Thyroid gland (tissue), 4 donors: ENCODE measurements at regions not wholly inside any gene's neighbourhood (a gene's known extent, or its start where the extent isn't known, plus 50 kb on each side); places are given as distances from the start of the nearest gene placed in this dataset.

Experiments used
- POLR2A ChIP-seq, 2 donors: fragments of 450-650 bp; IDR thresholded peaks; one replicate each; pipeline ENCODE4 v1.6.1; 2017; ENCODE audit warnings: antibody characterized with exemption in 2 of 2, mild to moderate bottlenecking in 2 of 2, moderate library complexity in 1 of 2
- TF ChIP-seq, protein P1 (sequence below), 6 experiments: fragments of 200-600 bp in 3 of 6; fragments of 450-650 bp in 3 of 6; sonication (generic) in 3 of 6; IDR thresholded peaks; one replicate each; pipeline ENCODE4 v1.5.1; 2016 to 2019; ENCODE audit warnings: antibody characterized with exemption in 6 of 6, mild to moderate bottlenecking in 2 of 6, inconsistent platforms in 1 of 6, moderate library complexity in 1 of 6

DNA sequence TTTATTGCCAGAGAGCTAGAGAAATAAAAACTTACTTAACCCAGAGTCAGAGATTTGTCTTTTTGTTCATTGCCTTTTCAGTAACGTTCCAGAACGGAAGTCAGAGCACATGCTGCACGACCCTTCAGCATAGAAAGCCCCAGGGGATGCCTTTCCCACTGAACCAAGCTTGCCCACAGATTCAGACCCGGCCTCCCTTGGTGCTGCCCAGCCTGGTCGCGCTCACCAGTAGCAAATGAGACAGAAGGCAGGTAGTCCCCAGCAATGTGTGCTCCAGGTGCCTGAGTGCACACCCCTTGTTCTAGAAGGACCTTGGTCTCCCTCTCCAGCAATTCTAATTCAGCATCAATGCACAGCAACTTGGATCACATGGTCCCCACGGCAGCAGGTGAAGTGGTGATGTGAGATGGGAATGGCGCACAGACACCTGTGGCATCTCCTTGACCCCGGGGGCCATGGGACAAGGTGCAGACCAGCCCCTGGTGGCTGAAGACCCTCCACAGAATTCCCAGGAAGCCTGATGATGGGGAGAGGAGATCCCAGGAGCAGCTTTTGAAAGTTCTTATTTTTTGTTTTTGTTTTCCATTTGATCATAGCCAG is 91.8 kb upstream of the IQSEC1 start:
- no peak for TF ChIP-seq POLR2A (IDR thresholded peaks at IDR 0.05)
- TF ChIP-seq, protein P1, sequence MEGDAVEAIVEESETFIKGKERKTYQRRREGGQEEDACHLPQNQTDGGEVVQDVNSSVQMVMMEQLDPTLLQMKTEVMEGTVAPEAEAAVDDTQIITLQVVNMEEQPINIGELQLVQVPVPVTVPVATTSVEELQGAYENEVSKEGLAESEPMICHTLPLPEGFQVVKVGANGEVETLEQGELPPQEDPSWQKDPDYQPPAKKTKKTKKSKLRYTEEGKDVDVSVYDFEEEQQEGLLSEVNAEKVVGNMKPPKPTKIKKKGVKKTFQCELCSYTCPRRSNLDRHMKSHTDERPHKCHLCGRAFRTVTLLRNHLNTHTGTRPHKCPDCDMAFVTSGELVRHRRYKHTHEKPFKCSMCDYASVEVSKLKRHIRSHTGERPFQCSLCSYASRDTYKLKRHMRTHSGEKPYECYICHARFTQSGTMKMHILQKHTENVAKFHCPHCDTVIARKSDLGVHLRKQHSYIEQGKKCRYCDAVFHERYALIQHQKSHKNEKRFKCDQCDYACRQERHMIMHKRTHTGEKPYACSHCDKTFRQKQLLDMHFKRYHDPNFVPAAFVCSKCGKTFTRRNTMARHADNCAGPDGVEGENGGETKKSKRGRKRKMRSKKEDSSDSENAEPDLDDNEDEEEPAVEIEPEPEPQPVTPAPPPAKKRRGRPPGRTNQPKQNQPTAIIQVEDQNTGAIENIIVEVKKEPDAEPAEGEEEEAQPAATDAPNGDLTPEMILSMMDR (IDR thresholded peaks at IDR 0.05) = no peak
